GM21390 (cell line): ENCODE measurements at regions not wholly inside any gene's neighbourhood (a gene's known extent, or its start where the extent isn't known, plus 50 kb on each side); places are given as distances from the start of the nearest gene placed in this dataset.

Source experiments
- ATAC-seq: cut with Tn5 transposase; IDR thresholded peaks from one replicate; pipeline ENCODE4 v1.9.1; 2021; ENCODE audit not compliant: unreplicated experiment

GRCh38 chr14:51544471-51544870 lies 107.2 kb upstream of the FRMD6 start:
- ATAC-seq = no peak

DNA sequence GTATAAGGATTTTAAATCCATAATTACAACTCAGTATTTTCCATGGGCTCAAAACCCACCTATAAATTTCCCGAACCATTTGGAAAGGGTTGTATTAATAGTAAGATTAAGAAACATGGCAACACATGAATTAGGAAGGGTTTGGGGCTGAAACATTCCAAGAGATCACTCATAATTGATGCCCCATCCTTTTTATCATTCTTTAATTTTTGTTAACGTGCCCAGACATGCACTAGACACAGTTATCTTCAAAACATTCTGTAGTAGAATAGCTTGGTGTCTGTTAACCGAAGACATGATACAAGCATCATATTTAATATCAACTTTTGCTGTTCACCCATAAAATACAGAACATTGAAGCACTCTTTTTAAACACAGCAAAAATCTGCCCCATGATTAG lies 106.8 kb upstream of the FRMD6 start:
- ATAC-seq = no peak

GRCh38 chr14:51545396-51545795 lies 106.3 kb upstream of the FRMD6 start:
- no peak for ATAC-seq

DNA sequence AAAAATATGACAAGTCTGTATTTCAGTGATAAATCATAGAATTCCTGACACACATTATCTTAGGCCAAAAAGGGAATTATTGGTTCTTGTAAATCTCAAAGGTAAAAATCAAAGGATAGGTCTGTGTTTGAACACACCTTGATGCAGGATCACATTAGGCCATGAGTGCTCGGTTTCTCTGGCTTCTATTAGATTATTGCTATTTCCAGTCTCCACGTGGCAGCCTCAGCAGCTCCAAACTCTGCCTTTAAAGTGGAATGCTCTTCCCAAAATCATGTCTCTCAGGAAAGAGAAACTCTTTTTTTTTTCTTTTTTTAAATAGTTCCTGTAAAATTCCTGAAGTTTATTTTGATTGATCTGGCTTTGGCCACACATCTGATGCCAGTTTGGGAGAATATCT lies 105.6 kb upstream of the FRMD6 start:
- ATAC-seq = no peak

DNA sequence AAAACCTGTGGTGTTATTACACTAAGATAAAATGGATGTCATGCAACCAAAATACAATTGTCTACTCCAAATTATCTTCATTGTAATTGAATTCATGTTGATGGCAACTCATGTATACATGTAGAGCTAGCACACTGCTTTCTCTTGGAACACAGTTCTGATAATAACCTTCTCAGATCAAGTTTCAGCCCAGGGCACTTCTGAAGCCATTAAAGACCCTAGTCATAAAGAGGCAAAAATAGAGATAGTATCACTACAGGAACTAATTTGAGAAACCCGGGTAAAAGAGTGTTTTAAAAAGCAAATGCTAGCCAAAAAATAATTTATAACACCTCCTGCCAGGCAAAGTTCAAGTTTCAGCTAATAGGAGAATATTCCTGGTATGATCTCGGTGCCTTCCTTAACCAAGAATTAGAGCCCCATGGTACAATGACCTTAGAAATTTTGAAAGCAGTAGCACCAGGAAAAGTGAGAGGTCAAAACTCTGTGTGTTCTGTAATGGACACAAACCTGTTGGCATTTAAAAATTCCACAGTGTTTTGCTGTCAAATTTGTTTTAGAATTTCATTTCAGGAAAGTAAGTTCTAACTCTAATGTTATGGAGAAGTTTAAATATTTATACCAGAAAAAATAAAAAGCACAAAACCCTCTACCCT lies 105.0 kb upstream of the FRMD6 start:
- ATAC-seq = no peak

DNA sequence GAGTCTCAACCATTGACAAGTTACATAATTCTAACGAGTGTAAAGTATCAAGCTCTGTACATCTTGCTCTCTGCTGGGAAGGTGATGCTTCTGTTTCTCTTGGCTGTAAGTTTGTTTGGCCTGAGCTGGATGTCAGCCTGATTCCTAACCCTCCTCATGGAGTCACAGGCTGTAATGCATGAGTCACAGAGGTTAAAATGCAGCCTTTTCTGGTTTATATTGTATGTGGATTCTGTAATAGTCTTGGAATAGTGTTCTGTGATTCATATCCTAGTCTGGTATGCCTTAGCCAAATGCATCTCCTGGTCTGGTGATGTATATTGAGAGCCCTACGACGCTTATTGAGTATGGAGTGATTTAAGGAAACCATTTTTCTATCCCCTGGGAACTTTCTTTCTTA lies 104.5 kb upstream of the FRMD6 start:
- no peak for ATAC-seq

GRCh38 chr14:51547701-51548100 lies 104.0 kb upstream of the FRMD6 start:
- no peak for ATAC-seq

GRCh38 chr14:51548187-51548586 lies 103.5 kb upstream of the FRMD6 start:
- ATAC-seq = no peak

DNA sequence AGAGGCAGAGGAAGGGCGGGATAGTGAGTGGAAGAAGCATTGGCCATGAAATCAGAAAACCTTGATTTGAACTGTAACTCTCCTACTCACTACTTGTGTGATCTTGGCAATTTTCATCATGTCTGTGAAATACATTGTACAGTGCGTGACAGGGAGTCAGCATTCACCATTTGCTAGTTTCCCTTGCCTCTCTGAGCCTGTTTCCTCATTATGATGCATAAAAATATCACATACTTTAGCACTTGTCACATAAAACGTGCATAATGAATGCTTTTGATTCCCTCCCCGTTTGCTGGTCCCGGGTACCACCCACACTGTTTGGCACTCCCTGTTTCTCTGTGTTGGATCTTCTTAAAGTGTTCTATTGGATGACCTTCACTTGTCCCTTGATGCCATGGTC lies 101.1 kb upstream of the FRMD6 start:
- no peak for ATAC-seq

GRCh38 chr14:51552275-51552674 lies 99.4 kb upstream of the FRMD6 start:
- no peak for ATAC-seq

DNA sequence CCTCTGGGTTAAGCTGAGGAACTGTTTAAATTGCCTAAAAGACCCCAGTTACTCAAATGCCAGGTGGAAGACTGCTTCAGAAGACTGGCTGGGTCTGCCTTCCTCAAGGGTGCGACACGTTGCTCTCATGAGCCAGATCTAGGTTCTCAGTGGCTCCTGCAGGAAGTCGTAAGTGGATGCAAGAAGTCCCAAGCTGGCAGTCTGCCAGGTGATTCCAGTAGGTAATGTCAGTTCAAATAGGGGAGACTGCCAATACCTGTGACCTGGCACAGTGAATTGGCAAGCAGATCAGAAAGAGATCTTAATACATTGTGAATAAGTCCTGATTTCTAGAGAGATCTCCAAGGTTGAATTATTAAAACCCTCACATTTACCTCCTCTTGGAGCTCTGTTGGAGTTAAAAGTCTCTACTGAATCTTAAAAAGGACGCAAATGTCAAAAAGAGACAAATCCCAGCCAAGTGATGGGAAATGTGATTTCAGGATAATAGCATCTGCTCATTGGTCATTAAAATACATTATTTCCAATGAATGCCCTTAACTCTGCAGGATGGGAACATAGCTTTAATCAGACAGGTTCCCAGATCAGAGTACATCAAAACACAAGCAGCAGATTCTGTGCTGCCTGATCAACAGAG lies 98.8 kb upstream of the FRMD6 start:
- no peak for ATAC-seq

GRCh38 chr14:51554339-51554920 lies 97.3 kb upstream of the FRMD6 start:
- ATAC-seq = no peak

GRCh38 chr14:51554953-51555352 lies 96.8 kb upstream of the FRMD6 start:
- ATAC-seq = no peak

GRCh38 chr14:51561141-51561540 lies 90.6 kb upstream of the FRMD6 start:
- ATAC-seq = no peak

DNA sequence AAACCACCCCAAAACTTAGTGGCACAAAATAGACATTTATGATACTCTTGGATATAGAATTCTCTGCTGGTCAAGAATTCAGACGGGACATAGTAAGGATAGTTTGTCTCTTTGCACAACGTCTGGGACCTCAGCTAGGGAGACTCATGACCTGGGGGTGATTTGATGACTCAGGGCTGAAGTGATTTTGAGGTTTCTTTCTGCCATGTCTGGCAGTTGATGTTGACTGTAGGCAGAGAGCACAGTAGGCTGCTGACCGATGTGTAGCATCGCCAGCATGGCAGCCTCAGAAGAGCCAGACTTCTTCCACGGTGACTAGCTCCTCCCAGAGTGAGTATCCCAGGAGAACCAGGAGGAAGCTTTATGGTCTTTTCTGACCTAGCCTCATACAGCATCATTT lies 88.9 kb upstream of the FRMD6 start:
- no peak for ATAC-seq

GRCh38 chr14:51563560-51563959 lies 88.2 kb upstream of the FRMD6 start:
- no peak for ATAC-seq

GRCh38 chr14:51564460-51564859 lies 87.2 kb upstream of the FRMD6 start:
- no peak for ATAC-seq

GRCh38 chr14:51564986-51565604 lies 86.6 kb upstream of the FRMD6 start:
- ATAC-seq = no peak

GRCh38 chr14:51566831-51567582 lies 84.7 kb upstream of the FRMD6 start:
- no peak for ATAC-seq

- no peak for ATAC-seq
Measured at GRCh38 chr14:51568366-51568765, 83.3 kb upstream of the FRMD6 start.

- ATAC-seq = no peak
Measured at GRCh38 chr14:51573607-51574006, 78.1 kb upstream of the FRMD6 start.

- ATAC-seq = no peak
Measured at GRCh38 chr14:51574009-51574408, 77.7 kb upstream of the FRMD6 start.
